ENCODE measurements at regions not wholly inside any gene's neighbourhood (a gene's known extent, or its start where the extent isn't known, plus 50 kb on each side); places are given as distances from the start of the nearest gene placed in this dataset.

GRCh38 chr3:140762746-140763145 lies 84.9 kb downstream of the TRIM42 start:
- Histone ChIP-seq H3K27me3 (ENCODE audit: control insufficient read depth in 1 of 2, insufficient read depth in 2 of 2, low read length in 2 of 2) (no peaks in the 10 kb centered on the region), H3K4me2 (ENCODE audit: low read depth, low read length) (no peak overlapping the region), H3K27ac (ENCODE audit: extremely low read length, insufficient read depth, low read length) (no peak overlapping the region), H3K4me3 (replicated peaks in 1 of 3; ENCODE audit: insufficient read depth in 1 of 3, low read depth in 2 of 3, low read length in 3 of 3) (no peak overlapping the region), H3K36me3 (replicated peaks in 1 of 2; ENCODE audit: control insufficient read depth in 1 of 2, insufficient read depth in 2 of 2, low read length in 2 of 2) (no peaks in the 10 kb centered on the region), H3K79me2 (ENCODE audit: insufficient read depth, low read length) (no peaks in the 10 kb centered on the region), H2AFZ (ENCODE audit: low read length) (no peak overlapping the region), H3K4me1 (ENCODE audit: insufficient read depth, low read length) (no peaks in the 10 kb centered on the region), H4K20me1 (ENCODE audit: insufficient read depth, low read length) (no peaks in the 10 kb centered on the region), H3K9ac (ENCODE audit: insufficient read depth, low read depth, low read length) (no peak overlapping the region), H3K9me3 (ENCODE audit: low read length) (no peaks in the 10 kb centered on the region)
- intact Hi-C loops (cut with micrococcal nuclease; ENCODE audit: unreplicated experiment) (no loop called here), in situ Hi-C loops (cut with HindIII; ENCODE audit: extremely low pct_ligation_motif_present, low pct_unique_long_range_greater_than_20kb) (no loop called here)
- BruUV-seq (replicated peaks), result no TSS peak
- no peak for TF ChIP-seq ZNF589 (CRISPR knock-in tag; conservative IDR thresholded peaks at IDR 0.05)
- no peak for TF ChIP-seq SIN3B (IDR thresholded peaks at IDR 0.05; ENCODE audit: low read length)
- TF ChIP-seq ZNF530 (CRISPR knock-in tag; IDR thresholded peaks at IDR 0.05; ENCODE audit: low read depth), result no peak
- TF ChIP-seq, protein P1, sequence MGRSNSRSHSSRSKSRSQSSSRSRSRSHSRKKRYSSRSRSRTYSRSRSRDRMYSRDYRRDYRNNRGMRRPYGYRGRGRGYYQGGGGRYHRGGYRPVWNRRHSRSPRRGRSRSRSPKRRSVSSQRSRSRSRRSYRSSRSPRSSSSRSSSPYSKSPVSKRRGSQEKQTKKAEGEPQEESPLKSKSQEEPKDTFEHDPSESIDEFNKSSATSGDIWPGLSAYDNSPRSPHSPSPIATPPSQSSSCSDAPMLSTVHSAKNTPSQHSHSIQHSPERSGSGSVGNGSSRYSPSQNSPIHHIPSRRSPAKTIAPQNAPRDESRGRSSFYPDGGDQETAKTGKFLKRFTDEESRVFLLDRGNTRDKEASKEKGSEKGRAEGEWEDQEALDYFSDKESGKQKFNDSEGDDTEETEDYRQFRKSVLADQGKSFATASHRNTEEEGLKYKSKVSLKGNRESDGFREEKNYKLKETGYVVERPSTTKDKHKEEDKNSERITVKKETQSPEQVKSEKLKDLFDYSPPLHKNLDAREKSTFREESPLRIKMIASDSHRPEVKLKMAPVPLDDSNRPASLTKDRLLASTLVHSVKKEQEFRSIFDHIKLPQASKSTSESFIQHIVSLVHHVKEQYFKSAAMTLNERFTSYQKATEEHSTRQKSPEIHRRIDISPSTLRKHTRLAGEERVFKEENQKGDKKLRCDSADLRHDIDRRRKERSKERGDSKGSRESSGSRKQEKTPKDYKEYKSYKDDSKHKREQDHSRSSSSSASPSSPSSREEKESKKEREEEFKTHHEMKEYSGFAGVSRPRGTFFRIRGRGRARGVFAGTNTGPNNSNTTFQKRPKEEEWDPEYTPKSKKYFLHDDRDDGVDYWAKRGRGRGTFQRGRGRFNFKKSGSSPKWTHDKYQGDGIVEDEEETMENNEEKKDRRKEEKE (IDR thresholded peaks at IDR 0.05), result no peak
- no peak for TF ChIP-seq KDM5A (IDR thresholded peaks at IDR 0.05; ENCODE audit: borderline replicate concordance, low read length)
- TF ChIP-seq NFATC3 (CRISPR knock-in tag; IDR thresholded peaks at IDR 0.05), result no peak
- TF ChIP-seq ARHGAP35 (CRISPR knock-in tag; IDR thresholded peaks at IDR 0.05; ENCODE audit: borderline replicate concordance), result no peak
- no peak for TF ChIP-seq SMARCC2 (IDR thresholded peaks at IDR 0.05)
- TF ChIP-seq, protein P2, sequence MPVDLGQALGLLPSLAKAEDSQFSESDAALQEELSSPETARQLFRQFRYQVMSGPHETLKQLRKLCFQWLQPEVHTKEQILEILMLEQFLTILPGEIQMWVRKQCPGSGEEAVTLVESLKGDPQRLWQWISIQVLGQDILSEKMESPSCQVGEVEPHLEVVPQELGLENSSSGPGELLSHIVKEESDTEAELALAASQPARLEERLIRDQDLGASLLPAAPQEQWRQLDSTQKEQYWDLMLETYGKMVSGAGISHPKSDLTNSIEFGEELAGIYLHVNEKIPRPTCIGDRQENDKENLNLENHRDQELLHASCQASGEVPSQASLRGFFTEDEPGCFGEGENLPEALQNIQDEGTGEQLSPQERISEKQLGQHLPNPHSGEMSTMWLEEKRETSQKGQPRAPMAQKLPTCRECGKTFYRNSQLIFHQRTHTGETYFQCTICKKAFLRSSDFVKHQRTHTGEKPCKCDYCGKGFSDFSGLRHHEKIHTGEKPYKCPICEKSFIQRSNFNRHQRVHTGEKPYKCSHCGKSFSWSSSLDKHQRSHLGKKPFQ (CRISPR knock-in tag; IDR thresholded peaks at IDR 0.05; ENCODE audit: insufficient replicate concordance), result no peak
- TF ChIP-seq ZNF274 (CRISPR knock-in tag; IDR thresholded peaks at IDR 0.05), result no peak
- TF ChIP-seq, protein P3, sequence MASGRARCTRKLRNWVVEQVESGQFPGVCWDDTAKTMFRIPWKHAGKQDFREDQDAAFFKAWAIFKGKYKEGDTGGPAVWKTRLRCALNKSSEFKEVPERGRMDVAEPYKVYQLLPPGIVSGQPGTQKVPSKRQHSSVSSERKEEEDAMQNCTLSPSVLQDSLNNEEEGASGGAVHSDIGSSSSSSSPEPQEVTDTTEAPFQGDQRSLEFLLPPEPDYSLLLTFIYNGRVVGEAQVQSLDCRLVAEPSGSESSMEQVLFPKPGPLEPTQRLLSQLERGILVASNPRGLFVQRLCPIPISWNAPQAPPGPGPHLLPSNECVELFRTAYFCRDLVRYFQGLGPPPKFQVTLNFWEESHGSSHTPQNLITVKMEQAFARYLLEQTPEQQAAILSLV (CRISPR knock-in tag; IDR thresholded peaks at IDR 0.05; ENCODE audit: borderline replicate concordance), result no peak
- TF ChIP-seq ZNF512 (CRISPR knock-in tag; IDR thresholded peaks at IDR 0.05), result no peak
- TF ChIP-seq, protein P4, sequence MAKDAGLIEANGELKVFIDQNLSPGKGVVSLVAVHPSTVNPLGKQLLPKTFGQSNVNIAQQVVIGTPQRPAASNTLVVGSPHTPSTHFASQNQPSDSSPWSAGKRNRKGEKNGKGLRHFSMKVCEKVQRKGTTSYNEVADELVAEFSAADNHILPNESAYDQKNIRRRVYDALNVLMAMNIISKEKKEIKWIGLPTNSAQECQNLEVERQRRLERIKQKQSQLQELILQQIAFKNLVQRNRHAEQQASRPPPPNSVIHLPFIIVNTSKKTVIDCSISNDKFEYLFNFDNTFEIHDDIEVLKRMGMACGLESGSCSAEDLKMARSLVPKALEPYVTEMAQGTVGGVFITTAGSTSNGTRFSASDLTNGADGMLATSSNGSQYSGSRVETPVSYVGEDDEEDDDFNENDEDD (CRISPR knock-in tag; IDR thresholded peaks at IDR 0.05; ENCODE audit: borderline replicate concordance), result no peak
- DNase-seq (ENCODE audit: low spot score) (no peak), ATAC-seq (no peak), FAIRE-seq (no peak)
- ChIA-PET POLR2A (no interaction called here), CTCF (ENCODE audit: low intra/inter-chr PET ratio, low total read pairs) (no interaction called here)
